CD4-positive, alpha-beta T cell treated with Interleukin-6 for 4 hours (primary cell): ENCODE measurements at regions not wholly inside any gene's neighbourhood (a gene's known extent, or its start where the extent isn't known, plus 50 kb on each side); places are given as distances from the start of the nearest gene placed in this dataset.
"Not testable (repeated sequence)": the region's sequence is repeated elsewhere in the genome, so short reads cannot be mapped to it uniquely, and the experiment has no call there.

Source experiments
- DNase-seq: peaks from one replicate; pipeline ENCODE4 v3.0.0-alpha.2; 2020; ENCODE audit warnings: mixed read lengths

GRCh38 chr20:47991875-47992488 is 206.7 kb upstream of the SULF2 start:
- no peak for DNase-seq

- DNase-seq: no peak
Observed at GRCh38 chr20:47990507-47991150, 205.3 kb upstream of the SULF2 start.

- no peak for DNase-seq
Observed at GRCh38 chr20:47989957-47990356, 204.7 kb upstream of the SULF2 start.

- DNase-seq: no peak
Observed at GRCh38 chr20:47988676-47989075, 203.4 kb upstream of the SULF2 start.

DNA sequence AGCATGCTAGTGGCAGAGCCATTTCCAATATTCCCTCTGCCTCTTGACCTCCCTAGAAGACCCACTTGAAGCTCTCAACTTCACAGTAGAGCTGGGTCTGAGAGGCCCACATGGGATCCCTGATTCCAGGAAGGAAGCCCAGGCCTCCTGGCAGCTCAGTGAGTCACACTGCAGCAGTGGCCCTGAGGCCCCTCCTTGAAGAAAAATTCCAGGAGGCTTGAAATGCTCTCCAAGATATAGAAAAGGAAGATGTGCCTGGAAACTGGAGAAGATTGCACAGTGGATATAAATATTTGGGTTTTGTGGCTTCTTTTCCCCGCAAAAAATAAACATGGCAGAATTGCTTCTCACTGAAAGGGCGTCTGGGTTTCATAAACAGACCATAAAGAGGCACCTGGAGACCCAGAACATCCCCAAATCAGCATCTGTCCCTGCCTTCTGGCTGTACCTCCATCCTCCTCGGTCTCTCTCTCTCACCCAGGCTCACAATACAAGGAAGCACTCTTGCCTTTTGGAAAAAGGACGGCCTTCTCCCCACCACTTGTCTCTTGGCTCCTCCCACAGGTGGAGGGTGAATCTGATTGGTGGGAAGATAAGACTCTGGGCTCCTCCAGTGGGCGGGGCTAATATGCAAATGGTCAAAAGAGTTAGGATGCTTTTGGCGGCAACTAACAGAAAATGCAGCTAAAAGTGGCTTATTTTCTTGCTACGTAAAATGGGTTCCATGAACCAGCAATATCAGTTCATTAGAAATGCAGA is 200.0 kb upstream of the SULF2 start:
- DNase-seq: no peak

DNA sequence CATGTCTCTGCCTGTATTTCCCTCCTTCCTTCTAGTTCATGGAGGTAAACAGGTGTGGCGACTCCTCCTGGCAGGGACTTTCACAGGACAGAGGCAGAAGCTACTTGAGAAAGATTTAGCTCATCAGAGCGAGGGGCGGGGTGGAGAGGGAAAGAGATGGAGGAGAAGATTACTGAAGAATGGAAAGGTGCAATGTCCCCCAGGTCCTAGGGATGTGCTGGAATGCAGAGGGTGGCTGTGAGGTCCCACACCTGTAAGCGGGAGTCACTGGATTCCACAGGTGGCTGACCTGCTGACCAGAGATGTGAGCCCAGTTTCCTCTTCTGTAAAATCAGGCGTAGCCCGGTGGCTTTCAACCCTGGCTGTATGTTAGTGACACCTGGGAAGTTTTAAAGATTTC is 199.2 kb upstream of the SULF2 start:
- no peak for DNase-seq

GRCh38 chr20:47983642-47984041 is 198.4 kb upstream of the SULF2 start:
- DNase-seq: not testable (repeated sequence)

DNA sequence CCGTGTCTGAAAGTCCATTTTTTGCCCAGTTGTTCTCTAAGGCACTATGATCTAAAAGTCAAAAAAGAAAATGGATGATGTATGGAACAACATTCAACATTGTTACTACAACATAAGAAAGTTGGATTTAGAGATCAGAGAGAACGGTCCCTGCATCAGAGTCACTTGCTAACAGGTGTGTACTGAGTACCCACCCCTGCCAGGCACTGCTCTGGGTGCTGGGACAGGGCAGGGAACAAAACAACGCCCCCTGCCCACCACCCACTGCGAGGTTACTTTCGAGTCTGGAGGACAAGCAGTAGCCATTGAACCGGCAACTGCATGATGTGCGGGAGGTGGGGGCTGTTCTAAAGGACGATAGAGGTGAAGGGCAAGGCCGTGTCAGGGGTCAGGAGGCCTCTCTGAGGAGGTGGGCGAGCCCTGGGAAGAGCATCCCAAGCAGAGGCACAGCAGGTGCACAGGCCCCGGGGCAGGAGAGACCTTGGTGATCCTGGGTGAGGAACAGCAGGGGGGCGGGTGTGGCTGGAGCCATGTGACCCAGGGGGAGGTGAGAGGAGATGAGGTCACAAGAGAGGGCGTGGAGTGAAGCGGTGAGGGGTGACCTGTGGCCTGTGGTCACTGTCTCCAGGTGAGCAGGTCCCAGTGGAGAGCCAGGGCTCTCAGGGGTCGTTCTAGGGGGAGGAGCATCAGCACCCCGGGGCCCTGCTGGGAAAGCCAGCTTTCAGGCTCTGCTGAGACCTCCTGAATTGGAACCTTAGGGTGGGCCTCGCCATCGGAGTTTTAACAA is 197.5 kb upstream of the SULF2 start:
- DNase-seq: no peak

DNA sequence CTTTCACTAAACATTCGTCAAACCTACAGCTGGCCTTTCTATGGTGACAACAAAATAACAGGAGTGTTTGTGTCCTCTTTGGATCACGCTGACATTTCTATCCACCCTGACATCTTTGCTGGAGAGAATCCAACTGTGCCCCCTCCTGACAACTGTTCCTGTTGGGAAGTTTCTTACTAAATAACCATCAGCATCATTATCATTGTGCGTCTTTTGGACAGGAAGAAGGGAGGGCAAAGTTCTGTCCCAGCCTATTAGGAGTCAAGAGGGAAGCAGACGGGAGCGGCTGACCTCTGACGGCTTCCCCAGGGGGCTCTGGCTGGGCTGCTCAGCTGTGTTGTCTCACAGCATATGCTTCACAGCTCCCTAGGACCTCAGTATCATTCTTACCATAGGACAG is 195.9 kb upstream of the SULF2 start:
- no peak for DNase-seq

- DNase-seq: no peak
Observed at GRCh38 chr20:47980336-47981177, 195.3 kb upstream of the SULF2 start.

- not testable (repeated sequence) for DNase-seq
Observed at GRCh38 chr20:47979361-47980095, 194.2 kb upstream of the SULF2 start.

DNA sequence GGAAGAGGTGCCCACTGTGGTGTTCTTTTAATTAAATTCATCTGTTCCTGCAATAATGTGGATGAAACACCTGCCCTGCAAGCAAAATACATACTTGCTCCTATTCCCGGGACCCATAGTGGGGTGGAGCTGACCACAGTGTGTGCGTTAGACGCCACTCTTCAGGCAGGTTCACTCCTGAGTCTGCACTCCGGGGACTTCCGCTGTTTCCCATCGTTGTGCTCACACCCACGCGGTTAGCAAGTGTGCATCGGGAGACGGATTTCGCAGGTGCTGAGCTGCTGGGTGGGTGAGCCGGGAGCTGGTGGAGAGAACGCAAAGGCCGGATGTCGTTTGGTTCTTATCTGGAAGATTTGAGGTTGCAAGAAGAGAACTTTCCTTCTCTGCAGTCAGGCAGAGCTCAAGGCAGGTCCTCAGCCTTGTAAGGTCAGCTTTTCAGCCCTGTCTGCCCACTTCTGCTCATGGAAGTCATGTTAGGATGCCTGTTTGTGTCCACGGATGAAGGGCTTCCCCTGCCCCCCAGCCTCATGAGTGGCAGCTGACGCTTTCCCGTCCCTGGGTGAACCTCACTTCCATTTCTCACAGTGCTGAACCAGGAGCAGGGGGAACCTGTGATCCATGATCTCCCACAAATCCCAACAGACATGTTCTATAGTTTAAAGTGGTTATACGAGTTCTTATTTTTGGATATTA is 193.3 kb upstream of the SULF2 start:
- not testable (repeated sequence) for DNase-seq

GRCh38 chr20:47977789-47978252 is 192.5 kb upstream of the SULF2 start:
- DNase-seq: not testable (repeated sequence)

DNA sequence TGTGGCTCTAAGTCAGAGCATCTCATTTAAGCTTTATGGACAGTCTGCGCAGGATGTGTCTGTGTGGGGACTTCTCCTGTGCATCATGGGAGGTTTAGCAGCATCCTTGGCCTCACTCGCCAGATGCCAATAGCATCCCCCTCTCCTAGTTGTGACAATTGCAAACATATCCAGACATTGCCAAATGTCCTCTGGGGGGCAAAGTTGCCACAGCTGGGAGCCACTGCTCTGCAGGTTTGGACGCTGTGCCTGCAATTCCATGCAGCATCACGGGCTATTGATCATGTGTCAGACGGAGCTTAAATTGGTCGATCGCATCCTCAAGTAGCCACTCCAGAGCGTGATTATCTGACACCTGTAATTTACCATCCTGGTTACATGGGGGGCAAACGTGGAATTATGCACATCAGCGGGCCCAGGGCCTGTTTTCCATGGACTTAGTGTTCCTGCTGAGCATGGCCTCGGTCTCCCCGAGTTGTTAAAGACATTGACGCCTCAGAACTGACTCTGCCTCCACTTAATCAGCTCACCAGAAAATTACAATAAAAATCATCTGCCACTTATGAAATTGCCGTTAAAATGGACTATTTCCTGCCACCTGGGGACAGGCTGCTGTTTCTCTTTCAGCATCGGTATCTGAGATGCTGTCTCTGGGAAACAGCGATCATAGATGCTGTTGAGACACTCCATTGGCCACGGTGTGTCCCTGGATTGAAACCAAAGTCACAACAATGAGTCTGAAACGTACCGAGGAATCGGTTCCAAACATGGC is 191.9 kb upstream of the SULF2 start:
- not testable (repeated sequence) for DNase-seq

- no peak for DNase-seq
Observed at GRCh38 chr20:47974234-47974878, 189.1 kb upstream of the SULF2 start.

DNA sequence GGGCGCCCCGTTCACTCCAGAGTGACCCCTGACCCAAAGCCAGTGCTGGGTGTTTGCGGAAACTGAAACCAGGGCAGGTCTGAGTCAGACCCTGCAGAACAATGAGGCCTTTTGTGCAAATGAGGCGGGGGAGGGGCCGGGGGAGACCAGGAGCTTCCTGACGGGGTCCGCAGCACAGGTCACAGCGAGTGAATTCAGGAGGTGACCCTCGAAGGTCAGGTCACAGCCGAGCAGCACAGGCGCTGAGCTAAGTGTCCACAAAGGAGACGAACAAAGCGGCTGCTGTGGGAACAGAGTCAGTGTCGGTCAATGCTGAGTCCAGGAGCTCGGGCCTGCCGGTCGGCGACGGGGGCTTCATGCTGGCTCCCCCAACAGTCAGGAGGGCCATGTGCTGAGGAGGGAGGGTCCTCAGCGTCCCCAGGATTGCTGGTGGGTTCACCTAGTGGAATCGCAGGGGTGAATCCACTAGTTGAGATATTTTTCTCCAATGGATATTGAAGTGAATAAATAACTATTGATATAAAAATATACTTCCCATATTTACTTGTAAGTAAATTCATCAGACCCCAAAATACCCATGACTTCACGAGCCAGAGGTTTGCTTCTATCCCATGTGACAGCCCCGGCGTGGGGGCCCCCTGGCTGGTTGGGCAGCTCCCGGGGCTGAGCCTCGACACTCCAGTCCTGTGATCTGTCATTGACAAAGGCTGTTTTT is 188.4 kb upstream of the SULF2 start:
- no peak for DNase-seq

DNA sequence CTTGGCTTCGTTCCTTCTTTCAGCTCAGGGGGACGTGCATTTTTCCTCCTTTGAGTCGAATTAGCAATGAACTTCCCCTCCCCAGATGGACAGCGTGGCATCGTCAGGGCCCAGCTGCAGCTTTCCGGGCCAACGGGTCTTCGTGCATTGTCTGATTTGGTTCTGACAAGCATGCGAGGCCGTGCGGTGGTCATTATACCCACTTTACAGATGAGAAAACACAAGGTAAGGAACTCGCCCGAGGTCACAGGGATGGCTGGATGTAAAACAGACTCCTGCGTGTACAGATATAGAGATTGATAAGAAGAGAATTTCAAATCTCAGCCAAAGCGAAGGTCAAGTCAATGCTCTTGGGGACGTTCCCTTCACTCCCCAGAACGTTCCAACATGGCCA is 187.6 kb upstream of the SULF2 start:
- DNase-seq: no peak

DNA sequence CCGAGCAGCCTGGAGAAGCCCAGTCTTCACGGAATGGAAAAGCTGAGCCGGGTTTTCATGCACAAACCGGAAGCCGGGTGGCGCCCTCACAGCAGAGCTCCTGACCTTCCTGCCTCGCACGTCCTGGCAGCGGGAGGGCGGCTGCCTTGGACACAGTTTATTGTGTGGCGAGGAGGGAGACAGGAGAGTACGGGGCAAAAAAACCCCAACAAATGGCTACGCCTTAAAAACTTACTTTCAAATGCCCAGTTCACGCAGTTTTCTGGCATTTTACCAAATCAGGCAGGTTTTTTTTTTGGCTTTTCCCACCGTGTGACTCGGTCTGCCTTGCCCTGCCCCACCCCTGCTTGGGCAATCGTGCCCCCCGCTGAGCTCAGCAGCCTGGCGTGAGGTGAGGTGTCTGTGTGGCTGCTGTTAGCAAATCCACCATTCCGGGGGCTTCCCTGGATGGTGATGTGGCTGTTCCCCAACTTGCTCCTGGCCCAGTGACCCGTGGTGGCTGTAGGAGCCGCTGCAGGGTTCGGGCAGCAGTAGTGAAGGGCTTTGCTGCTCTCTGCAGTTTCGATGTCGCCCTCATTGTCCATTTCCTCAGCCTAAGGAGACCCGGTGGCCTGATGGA is 187.1 kb upstream of the SULF2 start:
- DNase-seq: not testable (repeated sequence)
